Fibroblast of villous mesenchyme (primary cell): ENCODE measurements at regions not wholly inside any gene's neighbourhood (a gene's known extent, or its start where the extent isn't known, plus 50 kb on each side); places are given as distances from the start of the nearest gene placed in this dataset.
A peak's percentile ranks its signal among the peaks of the same experiment; 100 is the strongest.

ENCODE experiments used
- DNase-seq: peaks from one replicate; pipeline ENCODE4 v3.0.0-alpha.2; 2010; ENCODE audit warnings: low read depth
- H3K4me3 ChIP-seq: 2 replicates; pipeline ENCODE4 v1.5.1; 2011; ENCODE audit warnings: low read depth, mild to moderate bottlenecking, low read length
- TF ChIP-seq, protein P1 (sequence below): IDR thresholded peaks from 2 replicates; pipeline ENCODE4 v1.5.1; 2012; ENCODE audit warnings: low read depth, mild to moderate bottlenecking, low read length; ENCODE audit not compliant: insufficient read depth

DNA sequence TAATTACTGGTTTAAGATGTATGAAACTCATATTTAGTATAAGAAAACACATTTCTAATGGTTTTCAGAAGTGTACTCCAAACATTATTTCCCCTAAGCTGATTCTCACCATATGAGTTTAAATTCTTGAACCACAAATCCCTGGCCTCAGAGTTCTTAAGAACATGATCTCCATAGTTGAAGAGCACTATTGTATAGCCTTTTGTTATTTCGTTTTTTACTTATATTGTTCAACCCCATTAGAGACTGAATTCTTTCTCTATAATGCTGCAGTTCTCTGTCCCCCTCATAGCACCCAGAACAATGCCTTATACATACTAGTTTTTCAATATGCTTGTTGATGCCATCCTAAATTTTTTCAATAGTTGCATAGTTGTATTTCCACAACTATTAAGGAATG, 85.5 kb upstream of the TMEM17 start:
- no peak overlapping the region for H3K4me3 ChIP-seq
- DNase-seq, result no peak
- TF ChIP-seq, protein P1, sequence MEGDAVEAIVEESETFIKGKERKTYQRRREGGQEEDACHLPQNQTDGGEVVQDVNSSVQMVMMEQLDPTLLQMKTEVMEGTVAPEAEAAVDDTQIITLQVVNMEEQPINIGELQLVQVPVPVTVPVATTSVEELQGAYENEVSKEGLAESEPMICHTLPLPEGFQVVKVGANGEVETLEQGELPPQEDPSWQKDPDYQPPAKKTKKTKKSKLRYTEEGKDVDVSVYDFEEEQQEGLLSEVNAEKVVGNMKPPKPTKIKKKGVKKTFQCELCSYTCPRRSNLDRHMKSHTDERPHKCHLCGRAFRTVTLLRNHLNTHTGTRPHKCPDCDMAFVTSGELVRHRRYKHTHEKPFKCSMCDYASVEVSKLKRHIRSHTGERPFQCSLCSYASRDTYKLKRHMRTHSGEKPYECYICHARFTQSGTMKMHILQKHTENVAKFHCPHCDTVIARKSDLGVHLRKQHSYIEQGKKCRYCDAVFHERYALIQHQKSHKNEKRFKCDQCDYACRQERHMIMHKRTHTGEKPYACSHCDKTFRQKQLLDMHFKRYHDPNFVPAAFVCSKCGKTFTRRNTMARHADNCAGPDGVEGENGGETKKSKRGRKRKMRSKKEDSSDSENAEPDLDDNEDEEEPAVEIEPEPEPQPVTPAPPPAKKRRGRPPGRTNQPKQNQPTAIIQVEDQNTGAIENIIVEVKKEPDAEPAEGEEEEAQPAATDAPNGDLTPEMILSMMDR, result no peak

DNA sequence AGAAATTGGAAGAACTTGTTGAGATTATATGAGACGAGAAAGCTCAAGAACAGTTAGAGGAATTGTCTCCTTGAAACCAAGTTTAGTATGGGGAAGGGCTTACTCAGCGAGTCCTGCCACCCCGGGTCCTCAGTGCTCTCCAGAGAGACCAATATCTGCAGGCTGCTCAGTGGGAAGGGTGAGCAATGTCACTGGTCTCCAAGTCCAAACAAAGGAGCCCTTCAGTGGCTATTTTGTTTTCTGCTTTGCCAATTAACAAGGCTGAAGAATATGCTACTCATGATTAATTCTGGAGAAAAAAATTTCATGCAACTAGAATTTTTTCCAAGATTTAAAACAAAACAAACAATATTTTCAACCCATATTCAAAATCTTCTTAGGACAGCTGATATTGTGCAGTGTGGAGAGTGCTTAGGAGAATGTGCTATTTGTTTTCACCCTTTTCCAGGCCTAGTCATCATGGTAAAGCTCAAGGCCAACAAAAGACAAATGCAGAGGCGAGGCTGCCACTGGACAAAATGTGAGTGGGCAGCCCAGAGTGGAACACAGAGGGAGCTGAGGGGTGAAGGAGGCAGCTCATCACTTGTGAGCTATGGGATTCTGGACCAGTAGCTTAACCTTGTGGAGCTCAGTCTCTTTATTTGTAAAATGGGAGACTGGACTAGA, 83.8 kb upstream of the TMEM17 start:
- H3K4me3 ChIP-seq, result no peak overlapping the region
- no peak for DNase-seq
- TF ChIP-seq, protein P1, result no peak

DNA sequence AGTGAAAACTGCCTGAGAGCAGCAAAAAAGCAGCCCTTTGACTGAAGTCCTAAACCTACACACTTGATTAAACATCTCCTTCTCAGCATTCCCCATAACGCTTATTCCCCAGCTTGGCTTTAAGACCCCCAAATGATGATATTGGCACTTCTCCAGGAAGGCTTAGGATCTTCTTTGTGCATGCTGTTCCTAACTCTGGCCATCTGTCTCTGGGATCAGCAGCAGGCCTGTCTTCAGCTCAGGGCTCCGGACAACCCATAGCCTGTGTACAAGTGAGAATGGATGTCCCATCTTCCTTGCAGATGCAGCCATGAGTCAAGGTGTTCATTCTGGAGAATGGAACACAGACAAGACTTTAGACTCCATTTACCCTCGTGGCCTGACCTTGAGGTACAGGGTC, 81.6 kb upstream of the TMEM17 start:
- no peak overlapping the region for H3K4me3 ChIP-seq
- DNase-seq, result no peak
- TF ChIP-seq, protein P1, result no peak

DNA sequence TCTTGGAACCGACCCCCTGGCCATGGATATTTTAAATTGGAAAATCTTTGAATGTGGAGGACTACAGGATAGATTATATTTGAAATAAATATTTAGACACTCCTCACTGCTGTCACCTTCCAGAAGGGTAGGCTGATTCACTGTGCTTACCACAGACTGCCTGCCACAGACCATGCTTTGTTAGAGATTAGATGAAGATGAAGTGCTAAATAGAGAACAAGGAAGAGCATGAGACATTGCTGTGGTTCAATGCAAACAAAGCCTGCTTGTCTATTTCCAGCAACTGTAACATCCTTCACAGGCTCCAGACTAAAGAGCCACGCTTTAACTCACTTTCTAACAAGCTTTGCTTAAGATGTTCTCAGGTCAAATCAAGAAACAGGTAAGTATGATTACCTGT, 81.0 kb upstream of the TMEM17 start:
- TF ChIP-seq, protein P1, result no peak
- H3K4me3 ChIP-seq, result no peak overlapping the region
- no peak for DNase-seq

DNA sequence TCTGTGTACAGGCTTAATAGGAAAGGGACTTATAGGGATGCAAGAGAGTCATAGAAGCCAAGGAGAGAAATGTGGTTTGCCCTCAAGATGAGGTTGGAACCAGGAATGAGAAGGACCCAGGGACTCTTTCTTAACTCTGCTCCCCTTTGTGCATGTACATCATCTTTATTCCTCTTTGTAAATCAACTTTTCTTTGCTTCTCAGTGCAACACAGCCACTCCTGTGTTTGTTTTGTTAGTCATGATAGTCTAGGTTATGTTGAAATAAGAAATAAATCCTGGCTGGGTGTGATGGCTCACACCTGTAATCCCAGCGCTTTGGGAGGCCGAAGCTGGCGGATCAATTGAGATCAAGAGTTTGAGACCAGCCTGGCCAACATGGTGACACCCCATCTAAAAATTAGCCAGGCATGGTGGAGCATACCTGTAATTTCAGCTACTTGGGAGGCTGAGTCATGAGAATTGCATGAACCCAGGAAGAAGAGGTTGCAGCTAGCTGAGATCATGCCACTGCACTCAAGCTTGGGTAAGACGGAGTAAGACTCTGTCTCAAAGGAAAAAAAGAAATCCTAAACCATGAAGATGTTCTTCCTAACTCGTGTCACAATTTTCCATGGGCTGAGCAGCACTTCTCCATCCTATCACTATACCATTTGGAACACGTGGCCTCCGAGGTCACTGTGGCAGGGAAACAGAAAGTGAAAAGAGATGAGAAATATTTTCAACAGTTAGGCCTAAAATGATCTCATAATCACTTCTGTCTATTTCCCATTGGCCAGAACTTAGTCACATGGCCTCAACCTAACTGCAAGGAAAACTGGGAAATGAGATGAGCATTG, 73.0 kb upstream of the TMEM17 start:
- no peak overlapping the region for H3K4me3 ChIP-seq

DNA sequence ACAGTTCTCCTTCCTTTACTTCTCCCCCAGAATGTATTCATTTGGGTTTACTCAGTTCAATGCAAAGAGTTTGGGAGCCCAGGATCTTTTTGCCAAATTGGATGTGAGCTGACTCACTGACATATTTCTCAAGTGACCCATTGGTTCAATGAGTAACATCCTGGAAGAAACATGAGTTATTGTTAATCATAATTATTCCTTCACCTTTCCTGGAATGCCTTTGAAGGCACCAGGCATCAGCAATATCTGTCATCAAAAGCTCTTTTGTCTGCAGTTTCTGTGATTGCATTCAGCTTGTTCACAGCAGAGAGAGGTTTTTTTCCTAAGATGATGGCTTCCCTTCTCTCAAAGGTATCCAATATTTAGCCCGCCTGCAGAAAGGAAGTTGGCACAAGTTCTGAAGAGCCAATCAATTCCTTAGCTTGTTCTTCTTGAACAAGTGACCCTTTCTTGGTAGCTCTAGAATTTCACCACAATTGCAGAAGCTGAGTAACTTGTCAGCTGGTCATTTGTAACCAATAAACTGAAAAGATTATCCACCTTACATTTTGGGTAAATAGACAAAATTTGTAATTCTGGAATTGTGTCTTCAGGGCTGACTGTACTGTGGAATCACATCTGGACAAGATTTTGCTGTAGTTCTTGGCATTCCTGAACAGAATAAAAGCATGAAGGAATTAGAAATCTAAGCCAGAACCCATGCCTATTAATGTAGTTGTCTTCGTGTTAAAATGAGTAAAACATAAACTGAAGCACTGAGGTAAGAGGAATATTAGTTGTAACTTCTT, 72.2 kb upstream of the TMEM17 start:
- H3K4me3 ChIP-seq, result no peak overlapping the region
- TF ChIP-seq, protein P1, result no peak
- DNase-seq, result peak; percentile 50

More for the DNA sequence above, 73.0 kb upstream of the TMEM17 start:
- peak; percentile 64 for DNase-seq
- TF ChIP-seq, protein P1, result no peak
